ENCODE measurements at regions not wholly inside any gene's neighbourhood (a gene's known extent, or its start where the extent isn't known, plus 50 kb on each side); places are given as distances from the start of the nearest gene placed in this dataset.

DNA sequence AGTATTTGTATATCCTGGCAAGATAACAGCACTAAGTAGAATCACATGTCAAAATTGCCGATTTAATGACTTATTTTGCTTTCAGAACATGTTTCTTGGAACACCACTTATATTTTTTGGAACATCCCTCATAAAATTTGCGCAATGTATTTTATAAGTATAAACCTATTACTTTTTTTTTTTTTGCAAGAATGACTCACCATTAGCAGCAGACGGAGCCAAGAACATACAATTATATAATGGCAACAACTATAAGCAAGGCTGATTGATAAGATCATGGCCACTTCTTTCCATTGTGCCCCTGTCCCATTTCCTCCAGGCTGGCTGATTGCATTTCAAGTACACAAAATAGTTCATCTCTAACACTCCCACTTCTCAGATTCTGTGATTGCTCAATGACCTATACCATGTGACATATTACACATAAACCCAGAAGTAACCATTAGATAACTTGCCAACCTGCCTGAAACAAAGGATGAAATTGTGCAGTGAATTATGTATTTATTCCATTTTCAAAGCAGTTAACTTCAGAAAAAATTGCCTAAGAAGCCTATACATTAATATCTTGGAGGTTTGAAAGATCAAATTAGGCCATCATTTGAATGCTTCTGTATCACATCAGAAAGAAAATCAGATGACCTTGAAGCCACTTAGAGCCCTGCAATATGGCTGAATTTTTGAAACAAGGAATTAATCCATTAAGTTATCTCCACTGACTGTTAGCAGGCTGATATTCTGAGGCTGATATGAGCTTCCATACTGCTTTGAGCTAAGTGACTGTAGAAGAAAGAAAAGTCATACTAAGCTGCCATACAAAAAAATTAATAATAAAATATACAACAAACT, 77.8 kb upstream of the PRMT6 start:
- TF ChIP-seq TAF1 (IDR thresholded peaks at IDR 0.05; ENCODE audit: low read depth, low read length) (no peak), POLR2A (IDR thresholded peaks at IDR 0.05; ENCODE audit: low read depth, low read length) (no peak), POLR2AphosphoS5 (IDR thresholded peaks at IDR 0.05; ENCODE audit: low read depth, low read length) (no peak), PAX5 (IDR thresholded peaks at IDR 0.05; ENCODE audit: insufficient read depth, low read length, severe bottlenecking) (no peak)
